VCaP (cell line): ENCODE measurements at regions not wholly inside any gene's neighbourhood (a gene's known extent, or its start where the extent isn't known, plus 50 kb on each side); places are given as distances from the start of the nearest gene placed in this dataset.

Source experiments
- H3K27ac ChIP-seq: fragments of 450-650 bp; 2 replicates; pipeline ENCODE4 v1.5.1; 2017
- CTCF ChIP-seq: fragments of 450-650 bp; conservative IDR thresholded peaks from 2 replicates; pipeline ENCODE4 v1.5.1; 2017; ENCODE audit warnings: mild to moderate bottlenecking, moderate library complexity

- TF ChIP-seq CTCF: no peak
- H3K27ac ChIP-seq: no peak overlapping the region
These were observed 950.4 kb upstream of the EEF2KMT start for GRCh38 chr16:6048017-6048416.

- no peak for TF ChIP-seq CTCF
- H3K27ac ChIP-seq: no peak overlapping the region
These were observed 949.7 kb upstream of the EEF2KMT start for GRCh38 chr16:6047325-6047724.

- TF ChIP-seq CTCF: no peak
- no peak overlapping the region for H3K27ac ChIP-seq
These were observed 941.5 kb upstream of the EEF2KMT start for GRCh38 chr16:6038941-6039645.

GRCh38 chr16:6035161-6035560, 937.6 kb upstream of the EEF2KMT start:
- H3K27ac ChIP-seq: no peak overlapping the region
- no peak for TF ChIP-seq CTCF

GRCh38 chr16:6034511-6034910, 936.9 kb upstream of the EEF2KMT start:
- H3K27ac ChIP-seq: no peak overlapping the region
- no peak for TF ChIP-seq CTCF

- TF ChIP-seq CTCF: peak; percentile 56
These were observed 934.8 kb upstream of the EEF2KMT start for GRCh38 chr16:6032438-6032837.

GRCh38 chr16:6031567-6031966, 934.0 kb upstream of the EEF2KMT start:
- no peak overlapping the region for H3K27ac ChIP-seq
- no peak for TF ChIP-seq CTCF

More at GRCh38 chr16:6032438-6032837, 934.8 kb upstream of the EEF2KMT start:
- H3K27ac ChIP-seq: no peak overlapping the region
